GM18873 (cell line): ENCODE measurements at regions not wholly inside any gene's neighbourhood (a gene's known extent, or its start where the extent isn't known, plus 50 kb on each side); places are given as distances from the start of the nearest gene placed in this dataset.

ENCODE experiments used
- ATAC-seq: cut with Tn5 transposase; IDR thresholded peaks from one replicate; pipeline ENCODE4 v1.9.1; 2021; ENCODE audit warnings: mild to moderate bottlenecking, moderate library complexity, moderate number of reproducible peaks; ENCODE audit not compliant: unreplicated experiment, low FRiP score

DNA sequence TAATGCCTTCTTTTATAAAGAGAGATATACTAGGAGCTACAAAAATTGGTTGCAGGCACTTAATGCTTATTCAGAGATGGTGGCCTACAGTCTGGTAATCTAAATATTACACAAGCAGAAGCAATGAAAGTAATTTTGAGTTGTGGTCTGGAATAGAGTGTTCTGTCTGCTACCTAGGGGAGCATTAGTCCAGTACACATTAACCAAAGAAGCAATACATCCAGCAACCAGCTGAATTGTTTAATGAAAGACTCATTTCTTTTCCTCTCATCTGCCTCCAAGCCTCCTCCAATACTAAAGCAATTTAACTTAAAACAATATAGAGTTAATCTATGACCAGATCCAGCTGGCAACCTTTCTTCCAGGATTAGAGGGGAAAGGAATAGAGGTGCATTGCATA is 877.1 kb upstream of the CNTN5 start:
- no peak for ATAC-seq

DNA sequence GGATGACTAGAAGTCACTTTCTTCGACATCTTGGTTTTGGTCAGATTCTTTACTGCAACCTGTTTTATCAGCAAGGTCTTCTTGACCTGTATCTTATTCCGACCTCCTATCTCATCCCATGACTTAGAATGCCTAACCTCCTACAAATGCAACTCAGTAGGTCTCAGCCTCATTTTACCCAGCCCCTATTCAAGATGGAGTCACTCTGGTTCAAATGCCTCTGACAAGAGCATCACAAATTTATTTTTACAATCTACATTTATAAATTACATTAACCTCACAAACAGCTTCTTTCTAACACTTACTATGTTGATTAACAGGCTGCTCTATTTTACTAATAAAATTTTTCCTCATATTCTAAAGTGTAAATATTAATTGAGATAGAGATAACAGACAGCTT is 867.0 kb upstream of the CNTN5 start:
- no peak for ATAC-seq

DNA sequence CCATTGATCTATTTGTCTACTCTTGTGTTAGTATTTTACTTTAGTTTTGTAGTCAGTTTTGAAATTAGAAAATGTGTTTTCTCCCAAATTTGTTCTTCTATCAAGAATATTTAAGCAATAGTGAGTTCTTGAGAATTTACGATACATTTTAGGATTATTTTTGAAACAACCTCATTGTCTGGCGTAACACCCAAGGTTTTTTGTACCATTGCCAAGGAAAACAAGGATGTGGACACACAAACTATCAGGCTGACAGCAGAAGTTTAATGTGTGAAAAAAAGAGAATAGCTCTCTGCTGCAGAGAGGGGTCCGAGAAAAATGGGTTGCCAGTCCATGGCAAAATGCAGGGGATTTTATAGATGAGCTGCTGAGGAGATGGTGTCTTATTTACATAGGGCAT is 865.1 kb upstream of the CNTN5 start:
- no peak for ATAC-seq

DNA sequence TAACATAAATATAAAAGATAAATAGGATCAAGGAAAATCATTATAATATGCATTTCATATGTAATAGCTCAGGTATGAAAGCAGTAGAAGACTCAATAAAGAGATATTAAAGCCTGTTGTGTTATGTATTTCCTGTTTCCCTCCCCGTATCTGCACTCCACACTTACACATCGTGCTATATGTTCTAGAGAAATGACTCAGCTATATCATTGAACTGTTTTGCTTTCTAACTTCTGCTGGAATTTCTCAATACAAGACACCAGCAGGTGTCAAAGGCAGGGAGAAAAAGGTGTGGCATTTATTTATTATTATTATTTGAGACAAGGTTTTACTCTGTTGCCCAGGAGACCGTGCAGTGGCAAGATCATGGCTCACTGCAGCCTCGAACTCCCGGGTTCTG is 842.8 kb upstream of the CNTN5 start:
- ATAC-seq, result no peak

DNA sequence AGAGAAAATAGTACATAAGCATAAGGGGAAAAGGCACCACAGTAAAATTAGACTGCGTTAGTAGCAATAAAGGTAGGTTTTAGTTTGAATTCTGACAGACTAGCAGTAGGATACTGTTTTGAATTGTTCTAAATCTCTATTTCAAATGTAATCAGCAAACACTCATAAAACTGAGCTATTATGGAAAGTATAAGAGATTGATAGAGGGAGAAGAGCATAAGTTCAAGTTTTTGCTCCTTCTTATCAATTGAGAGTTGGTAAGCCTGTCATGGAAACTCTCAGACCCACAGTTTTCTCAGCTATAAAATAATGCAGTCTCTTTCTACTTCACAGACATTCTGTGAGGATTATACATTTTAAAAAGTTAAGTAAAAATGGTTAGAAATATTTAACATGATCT is 840.2 kb upstream of the CNTN5 start:
- no peak for ATAC-seq

DNA sequence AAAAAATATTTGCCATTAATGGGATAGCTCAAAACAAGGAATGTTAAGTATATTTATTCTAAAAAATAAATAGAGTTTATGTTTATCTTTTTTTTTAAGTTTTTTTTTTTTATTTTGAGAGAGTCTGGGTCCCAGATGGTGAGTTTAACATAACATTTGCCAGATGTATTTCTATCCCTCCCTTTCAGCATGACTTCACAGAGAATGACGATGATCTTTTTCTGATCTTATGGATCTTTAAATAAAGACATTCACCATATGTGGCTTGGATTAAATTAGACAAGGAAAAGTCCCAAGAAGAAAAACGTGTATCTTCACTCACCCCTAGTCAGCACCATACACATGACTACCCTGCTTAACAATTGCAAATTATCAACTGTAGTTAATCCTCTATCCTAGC is 839.8 kb upstream of the CNTN5 start:
- no peak for ATAC-seq

DNA sequence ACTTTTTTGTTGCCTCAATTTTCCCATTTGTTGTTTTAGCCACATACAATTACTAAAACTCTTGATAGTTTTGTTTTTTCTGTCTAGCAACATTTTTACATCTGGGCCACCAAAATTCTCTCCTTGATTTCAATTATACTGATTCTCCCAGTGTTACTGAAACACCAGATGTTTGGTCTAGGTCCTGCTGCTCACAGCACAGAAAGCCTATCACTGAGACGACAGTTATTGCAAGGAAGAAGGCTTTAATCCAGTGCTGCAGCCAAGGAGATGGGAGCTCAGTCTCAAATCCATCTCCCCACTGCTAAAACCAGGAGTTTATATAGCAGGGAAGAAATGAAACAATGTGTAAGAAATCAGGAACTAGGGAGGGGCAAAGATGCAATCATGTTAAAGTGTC is 837.7 kb upstream of the CNTN5 start:
- no peak for ATAC-seq

DNA sequence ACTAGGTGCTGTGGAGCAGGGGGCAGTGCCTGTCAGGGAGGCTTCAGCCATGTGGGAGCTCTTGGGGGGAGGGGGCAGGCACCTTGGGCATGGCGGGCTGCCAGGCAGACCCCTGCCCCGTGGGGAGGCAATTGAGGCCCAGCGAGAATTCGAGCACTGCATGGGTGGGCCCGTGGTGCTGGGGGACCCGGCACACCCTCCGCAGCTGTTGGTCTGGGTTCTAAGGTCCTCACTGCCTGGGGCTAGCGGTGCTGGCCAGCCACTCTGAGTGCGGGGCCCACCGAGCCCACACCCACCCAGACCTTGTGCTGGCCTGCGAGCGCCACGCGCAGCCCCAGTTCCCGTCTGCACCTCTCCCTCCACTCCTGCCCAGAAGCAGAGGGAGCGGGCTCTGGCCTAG is 835.5 kb upstream of the CNTN5 start:
- ATAC-seq, result no peak

DNA sequence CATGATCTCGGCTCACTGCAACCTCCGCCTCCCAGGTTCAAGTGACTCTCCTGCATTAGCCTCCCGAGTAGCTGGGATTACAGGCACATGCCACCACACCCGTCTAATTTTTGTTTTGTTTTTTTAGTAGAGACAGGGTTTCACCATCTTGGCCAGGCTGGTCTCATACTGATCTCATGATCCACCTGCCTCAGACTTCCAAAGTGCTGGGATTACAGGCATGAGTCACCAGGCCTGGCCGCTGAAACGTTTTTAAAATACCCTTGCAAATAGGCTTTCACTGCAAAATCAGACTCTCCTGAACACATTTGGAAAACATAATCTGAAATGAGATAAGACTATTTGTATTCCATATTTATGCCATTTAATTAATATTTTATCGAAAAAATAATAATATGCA is 826.1 kb upstream of the CNTN5 start:
- ATAC-seq, result no peak

DNA sequence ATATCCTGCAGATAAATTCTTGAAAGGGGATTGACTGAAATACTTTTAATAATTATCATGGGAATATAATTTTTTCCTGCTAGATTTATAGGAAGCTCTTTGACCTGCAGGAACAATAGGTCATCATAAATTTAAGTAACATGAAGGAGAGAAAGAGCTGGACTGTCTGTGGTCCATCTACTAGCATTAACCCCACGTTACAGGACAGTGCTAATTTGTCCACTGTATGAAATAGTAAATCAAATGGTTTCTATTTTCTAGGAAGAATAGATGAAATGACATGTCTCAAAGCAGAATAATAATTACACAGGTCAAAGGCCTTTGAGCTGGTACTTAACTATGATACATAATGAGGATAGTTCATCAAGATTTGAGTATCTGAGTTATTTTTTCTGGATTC is 825.4 kb upstream of the CNTN5 start:
- no peak for ATAC-seq

DNA sequence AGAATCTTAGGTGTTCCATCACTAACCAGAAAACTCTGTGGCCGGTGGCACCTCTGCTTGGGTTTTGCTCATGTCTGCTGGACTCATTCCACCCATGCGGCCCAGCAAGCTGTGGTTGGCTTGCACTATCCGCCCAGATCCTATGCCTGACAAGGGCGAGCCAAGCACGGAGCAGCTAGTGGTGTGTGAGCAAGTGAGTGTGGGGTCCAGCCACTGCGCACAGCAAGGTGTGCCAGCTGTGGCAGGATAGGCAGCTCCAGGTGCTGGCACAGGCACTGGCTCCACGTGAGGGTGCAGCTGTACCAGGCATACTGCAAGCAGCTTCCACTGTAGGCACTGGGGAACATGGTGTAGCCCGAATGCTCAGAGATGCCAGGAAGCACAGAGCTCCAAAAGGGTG is 813.7 kb upstream of the CNTN5 start:
- no peak for ATAC-seq

DNA sequence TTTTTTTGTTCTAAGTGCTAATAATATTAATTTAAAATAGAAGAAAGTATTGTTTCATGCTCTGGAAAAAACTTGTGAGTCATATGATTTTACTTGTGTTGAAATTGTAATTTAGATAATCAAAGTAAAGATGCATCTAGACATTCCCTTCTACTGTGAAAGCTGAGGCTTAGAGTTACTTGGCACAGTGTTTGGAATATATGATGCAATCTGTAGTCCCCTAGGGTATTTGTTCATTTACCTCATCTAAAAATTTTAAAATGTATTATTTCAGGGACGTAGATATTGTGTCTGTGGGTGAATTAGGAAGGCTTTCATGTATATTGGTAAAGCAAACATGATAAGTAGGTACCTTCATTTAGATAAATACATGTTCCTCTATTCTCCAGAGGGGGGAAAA is 793.5 kb upstream of the CNTN5 start:
- no peak for ATAC-seq

DNA sequence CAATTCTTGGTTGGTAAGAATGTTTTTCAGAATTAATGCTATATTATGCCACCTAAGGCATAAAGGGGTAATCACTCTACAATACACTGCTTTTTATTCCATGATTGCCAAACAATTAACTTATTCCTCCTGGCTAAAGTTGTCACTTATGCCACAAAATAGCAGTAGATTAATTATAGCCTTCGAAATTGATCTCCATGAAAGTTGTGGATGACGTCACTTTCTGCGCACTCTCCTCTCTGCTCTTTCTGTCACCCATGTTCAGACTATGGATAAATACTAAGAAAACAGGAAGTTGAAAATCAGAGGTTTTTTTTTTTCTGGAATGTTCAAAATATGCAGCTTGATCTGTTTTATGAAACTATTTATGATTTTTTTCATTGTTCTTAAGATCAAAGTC is 790.1 kb upstream of the CNTN5 start:
- ATAC-seq, result no peak

DNA sequence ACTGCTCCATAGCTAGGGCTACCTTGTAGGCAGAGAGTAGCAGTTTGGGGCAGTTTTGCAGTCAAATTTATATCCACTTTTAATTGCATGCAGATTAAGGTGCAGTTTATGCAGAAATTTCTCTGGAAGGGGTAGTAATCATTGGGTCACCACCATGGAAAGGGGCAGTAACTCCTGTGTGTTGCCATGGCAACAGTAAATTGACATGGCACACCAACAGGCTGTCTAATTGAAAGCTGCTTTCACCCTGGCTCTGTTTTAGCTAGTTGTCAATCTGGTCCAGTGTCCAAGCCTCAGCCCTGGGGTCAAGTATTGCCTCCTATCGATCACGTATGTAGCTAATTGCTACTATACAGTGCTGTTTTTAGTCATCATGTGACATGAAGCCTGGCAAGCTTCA is 786.1 kb upstream of the CNTN5 start:
- ATAC-seq, result no peak

DNA sequence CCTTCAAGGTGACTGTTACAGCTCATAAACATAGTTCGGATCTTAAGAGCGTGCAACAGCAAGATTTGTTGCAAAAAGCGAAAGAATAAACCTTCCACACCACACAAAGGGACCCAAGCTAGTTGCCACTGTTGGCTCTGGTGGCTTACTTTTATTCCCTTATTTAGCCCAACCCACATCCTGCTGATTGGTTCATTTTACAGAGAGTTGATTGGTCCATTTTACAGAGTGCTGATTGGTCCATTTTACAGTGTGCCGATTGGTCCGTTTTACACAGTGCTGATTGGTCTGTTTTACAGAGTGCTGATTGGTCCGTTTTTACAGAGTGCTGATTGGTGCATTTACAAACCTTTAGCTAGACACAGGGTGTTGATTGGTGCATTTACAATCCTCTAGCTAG is 776.9 kb upstream of the CNTN5 start:
- ATAC-seq, result no peak

DNA sequence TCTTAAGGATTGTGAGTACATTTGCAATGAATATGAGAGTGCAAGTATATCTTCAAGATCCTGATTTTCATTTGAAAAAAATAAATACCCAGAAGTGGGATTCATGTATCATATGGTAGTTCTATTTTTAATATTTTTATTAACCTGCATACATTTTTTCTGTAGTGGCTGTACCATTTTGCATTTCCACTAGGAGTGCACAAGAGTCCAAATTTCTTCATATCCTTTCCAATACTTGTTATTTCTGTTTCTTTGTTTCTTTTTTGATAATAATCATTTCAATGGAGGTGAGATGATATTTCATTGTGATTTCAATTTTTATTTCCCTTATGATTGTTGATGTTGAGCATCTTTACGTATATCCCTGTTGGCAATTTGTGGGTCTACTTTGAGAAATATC is 759.8 kb upstream of the CNTN5 start:
- ATAC-seq, result no peak

DNA sequence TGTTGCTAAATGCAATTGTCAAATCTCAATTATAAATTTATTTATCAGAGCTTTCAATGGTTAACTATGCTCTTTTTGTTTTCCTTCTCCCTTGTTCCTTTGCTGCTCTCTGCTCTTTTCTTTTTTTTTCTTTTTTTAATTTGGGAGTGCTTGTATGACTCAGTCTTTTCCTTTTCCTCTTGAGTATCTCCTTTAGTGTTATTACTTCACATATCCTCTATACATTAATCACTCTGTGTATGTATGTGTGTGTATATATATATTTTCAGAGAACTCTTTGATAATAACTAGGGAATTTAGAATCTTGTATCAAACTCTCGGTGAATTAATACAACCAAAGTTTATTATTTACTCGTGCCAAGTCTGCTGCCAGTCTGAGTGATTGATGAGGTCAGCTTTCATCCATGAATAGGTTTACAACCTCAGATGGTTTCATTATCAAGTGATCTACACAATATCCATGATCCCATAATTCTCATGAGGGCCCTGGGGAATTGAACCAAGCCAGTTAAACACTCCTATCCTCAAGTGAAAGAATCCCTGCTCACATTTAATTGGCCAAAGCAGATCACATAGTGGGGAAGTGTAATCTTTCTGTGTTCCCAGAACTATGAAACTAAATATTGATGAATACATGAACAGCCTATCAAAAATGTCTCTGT is 743.4 kb upstream of the CNTN5 start:
- ATAC-seq, result no peak

DNA sequence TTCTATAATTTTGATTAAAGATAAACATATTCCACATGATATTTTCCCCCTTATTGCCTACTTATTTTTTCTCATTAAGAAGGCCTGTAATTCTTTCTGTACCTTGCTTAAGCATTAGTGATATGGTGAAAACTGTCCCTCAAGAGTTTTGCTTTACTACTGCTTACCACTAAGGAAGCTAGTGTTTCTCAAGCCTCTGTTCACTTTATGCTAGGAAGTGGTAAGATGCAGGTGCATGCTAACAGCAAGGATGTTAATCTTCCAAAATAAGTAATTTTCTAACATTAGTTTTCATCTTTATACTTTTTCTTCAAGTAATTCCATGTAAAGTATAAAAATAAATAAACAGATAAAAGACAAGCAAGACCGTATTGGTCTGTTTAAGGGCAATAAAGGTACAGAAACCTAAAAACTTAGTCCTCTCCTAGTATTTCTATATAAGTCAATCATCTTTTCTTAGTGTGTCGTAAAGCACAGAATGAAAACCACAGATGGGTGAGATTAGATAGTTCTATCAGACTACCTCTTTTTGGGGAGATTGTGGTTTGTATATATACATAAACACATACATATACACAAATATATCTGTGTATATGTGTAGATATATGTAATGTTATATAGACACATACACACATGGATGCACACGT is 731.0 kb upstream of the CNTN5 start:
- ATAC-seq, result no peak

DNA sequence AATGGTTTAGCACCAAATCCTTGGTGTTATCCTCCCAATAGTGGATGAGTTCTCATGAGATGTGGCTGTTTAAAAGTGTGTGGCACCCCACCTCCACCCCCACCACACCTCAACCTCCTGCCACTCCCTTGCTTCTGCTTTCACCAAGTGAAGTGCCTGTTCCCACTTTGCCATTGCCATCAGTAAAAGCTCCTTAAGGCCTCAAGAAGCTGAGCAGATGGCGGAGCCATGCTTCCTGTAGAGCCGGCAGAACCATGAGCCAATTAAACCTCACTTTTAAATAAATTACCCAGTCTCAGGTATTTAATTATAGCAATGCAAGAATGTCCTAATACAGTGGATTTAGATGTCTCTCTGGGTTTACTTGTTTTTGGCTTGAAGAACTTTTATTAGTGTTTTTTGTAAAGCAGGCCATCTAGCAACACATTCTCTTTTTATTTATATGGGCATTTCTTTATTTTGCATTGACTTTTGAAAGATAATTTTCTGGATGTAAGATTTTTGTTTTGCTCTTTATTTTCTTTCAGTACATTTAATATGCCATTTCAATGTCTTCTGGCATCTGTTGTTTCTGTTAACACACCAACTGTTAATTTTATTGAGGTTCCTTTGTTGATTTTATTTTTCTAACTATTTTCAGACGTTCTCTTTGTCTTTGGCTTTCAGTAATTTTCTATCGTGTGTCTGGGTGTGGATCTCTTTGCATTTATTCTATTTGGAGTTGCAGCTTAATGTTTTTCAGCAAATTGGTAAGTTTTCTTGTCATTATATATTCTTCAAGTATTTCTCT is 724.5 kb upstream of the CNTN5 start:
- ATAC-seq, result no peak

DNA sequence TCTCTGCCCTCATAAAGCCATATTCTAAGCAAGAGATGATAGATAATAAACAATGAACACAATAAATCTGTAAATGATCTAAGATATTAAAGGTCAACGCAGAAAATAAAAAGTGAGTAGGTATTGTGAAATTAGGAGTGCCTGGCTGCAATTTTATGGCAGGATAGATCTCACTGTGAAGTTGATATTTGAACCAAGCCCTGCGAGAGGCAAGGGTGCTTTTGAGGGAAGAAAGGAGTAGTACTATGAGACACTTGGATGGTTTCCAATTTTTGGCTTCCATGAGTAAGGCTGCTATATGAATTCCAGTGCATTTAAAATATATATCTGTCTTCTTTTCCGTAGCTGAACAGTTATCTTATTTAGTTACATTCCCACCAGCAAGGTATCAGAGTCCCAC is 720.0 kb upstream of the CNTN5 start:
- no peak for ATAC-seq

DNA sequence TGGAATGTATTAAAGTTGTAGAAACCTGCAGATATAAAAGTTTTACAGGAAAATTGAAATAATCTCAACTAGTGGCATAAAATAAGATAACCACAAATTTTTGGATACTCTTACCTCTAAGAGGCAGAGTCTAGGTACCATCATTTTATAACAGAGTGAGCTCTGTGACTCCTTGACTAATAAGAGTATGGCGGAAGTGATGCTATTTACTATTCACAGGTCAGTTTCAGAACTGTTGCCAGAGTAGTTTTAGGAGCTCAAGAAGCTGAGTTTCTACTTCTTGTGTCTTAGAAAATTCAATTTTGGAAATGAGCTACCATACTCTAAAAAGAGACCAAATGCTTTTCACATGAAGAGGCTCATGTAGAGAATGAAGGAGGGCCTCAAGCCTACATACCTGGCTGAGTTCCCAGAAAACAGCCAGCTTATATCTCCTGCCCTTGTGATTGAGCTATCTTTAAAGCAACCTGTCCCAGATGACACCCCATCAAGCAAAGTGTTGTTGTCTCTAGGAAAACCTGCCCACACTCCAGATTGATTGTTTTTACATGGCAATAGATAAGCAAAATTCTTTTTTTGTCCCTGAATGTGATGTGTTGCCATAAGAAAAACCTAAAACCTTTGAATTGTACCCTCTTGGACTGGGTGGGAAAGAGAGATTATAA is 712.8 kb upstream of the CNTN5 start:
- ATAC-seq, result no peak
